ENCODE measurements at regions not wholly inside any gene's neighbourhood (a gene's known extent, or its start where the extent isn't known, plus 50 kb on each side); places are given as distances from the start of the nearest gene placed in this dataset.

DNA sequence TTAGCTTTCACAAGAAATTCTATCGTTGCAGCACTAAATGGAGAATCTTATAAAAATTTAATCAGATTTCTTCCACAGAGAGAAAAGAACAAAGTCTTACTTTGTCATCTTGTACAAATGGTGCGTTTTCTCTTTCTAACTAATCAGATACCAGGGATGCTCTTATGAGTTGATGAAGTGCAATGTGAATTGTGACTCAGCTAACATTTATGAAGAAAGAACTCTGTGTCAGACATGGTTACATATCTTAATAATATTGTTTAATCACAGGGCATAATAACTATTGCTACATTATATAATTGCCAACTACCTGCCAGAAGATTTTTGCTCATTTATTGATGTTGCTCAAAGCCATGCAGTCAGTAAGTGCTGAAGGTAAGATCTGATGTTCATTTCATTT, 465.0 kb downstream of the CCDC85A start:
- no peaks in the 10 kb centered on the region for H3K9me3 ChIP-seq (replicated peaks in 1 of 3)
- no peaks in the 10 kb centered on the region for H3K36me3 ChIP-seq (replicated peaks in 1 of 2)
- no peaks in the 10 kb centered on the region for H3K27me3 ChIP-seq
- no peak overlapping the region for H3K4me3 ChIP-seq
- no peak for DNase-seq
- intact Hi-C loops (cut with DNase I) = no loop called here
- no peaks in the 10 kb centered on the region for H3K4me1 ChIP-seq (replicated peaks in 1 of 2)
- TF ChIP-seq CTCF (IDR thresholded peaks at IDR 0.05) (no peak), POLR2A (IDR thresholded peaks at IDR 0.05) (no peak)
- WGBS, 4 donors = 69 to 73% (median 71%) methylated on average over 2 of the region's 2 CpGs
- no peak overlapping the region for H3K27ac ChIP-seq

DNA sequence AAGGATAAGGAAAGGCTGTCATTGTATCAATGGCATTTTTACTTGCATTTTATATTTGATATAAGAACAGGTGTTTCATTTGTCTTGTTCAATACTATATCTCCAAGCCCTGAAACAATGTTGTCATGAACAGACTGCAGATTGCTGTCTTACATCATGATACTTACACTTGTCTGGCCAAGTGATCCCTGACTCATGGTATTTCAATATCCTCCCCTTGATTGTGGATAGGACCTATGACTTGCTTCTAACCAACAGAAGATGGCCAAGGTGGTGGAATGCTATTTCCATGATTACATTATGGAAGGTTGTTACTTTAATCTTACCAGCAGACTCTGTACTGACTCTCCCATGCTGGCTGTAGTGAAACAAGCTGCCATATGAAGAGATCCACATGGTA, 471.1 kb downstream of the CCDC85A start:
- Histone ChIP-seq H3K36me3 (replicated peaks in 1 of 2) (no peaks in the 10 kb centered on the region), H3K4me1 (replicated peaks in 1 of 2) (no peaks in the 10 kb centered on the region), H3K4me3 (no peak overlapping the region), H3K27me3 (no peaks in the 10 kb centered on the region), H3K9me3 (replicated peaks in 1 of 3) (no peaks in the 10 kb centered on the region), H3K27ac (no peak overlapping the region)
- no peak for DNase-seq
- intact Hi-C loops (cut with DNase I) = no loop called here
- TF ChIP-seq POLR2A (IDR thresholded peaks at IDR 0.05) = no peak
- no peak for TF ChIP-seq CTCF (IDR thresholded peaks at IDR 0.05)

GRCh38 chr2:56656826-56657225, 473.0 kb downstream of the CCDC85A start:
- H3K36me3 ChIP-seq (replicated peaks in 1 of 2) = no peaks in the 10 kb centered on the region
- no peaks in the 10 kb centered on the region for H3K27me3 ChIP-seq
- no peak overlapping the region for H3K27ac ChIP-seq
- intact Hi-C loops (cut with DNase I) = no loop called here
- no peaks in the 10 kb centered on the region for H3K4me1 ChIP-seq (replicated peaks in 1 of 2)
- no peak overlapping the region for H3K4me3 ChIP-seq
- WGBS, 4 donors = 83 to 94% (median 92%) methylated on average over 1 of the region's 1 CpG
- TF ChIP-seq CTCF (IDR thresholded peaks at IDR 0.05) (no peak), POLR2A (IDR thresholded peaks at IDR 0.05) (no peak)
- no peak for DNase-seq
- H3K9me3 ChIP-seq (replicated peaks in 1 of 3) = no peaks in the 10 kb centered on the region

DNA sequence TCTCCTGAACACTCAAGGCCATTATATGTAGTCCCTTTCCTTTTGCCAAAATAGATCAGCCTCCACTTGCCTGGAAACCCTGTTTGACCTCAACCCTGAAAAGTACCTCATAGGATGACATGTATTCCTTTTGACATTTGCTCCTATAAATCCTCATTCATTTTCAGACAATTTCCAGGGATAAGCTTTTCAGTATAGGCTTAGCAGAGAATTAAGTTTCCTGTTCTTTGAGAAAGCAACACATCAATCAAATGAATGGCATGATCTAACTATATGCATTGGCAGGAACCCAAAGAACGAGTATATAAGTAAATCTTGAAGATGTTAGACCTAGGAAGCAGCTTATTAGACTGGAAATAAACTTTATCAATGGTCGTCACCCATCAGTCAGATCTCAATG, 483.0 kb downstream of the CCDC85A start:
- WGBS, 4 donors = 21 to 46% (median 29%) methylated on average over 2 of the region's 2 CpGs
- Histone ChIP-seq H3K9me3 (replicated peaks in 1 of 3) (no peaks in the 10 kb centered on the region), H3K27me3 (no peaks in the 10 kb centered on the region), H3K27ac (no peak overlapping the region), H3K4me1 (replicated peaks in 1 of 2) (no peaks in the 10 kb centered on the region), H3K36me3 (replicated peaks in 1 of 2) (no peaks in the 10 kb centered on the region), H3K4me3 (no peak overlapping the region)
- no peak for DNase-seq
- intact Hi-C loops (cut with DNase I) = no loop called here
- TF ChIP-seq CTCF (IDR thresholded peaks at IDR 0.05) (no peak), POLR2A (IDR thresholded peaks at IDR 0.05) (no peak)
